Rectal smooth muscle tissue (tissue), 1 donor: ENCODE measurements at regions not wholly inside any gene's neighbourhood (a gene's known extent, or its start where the extent isn't known, plus 50 kb on each side); places are given as distances from the start of the nearest gene placed in this dataset.

Experiments
- H3K27ac ChIP-seq: one replicate; pipeline ENCODE4 v1.7.0; 2013; ENCODE audit warnings: low read depth, low read length, inconsistent platforms
- H3K27me3 ChIP-seq: one replicate; pipeline ENCODE4 v1.7.0; 2013; ENCODE audit warnings: low read length; ENCODE audit not compliant: control insufficient read depth, insufficient read depth
- H3K36me3 ChIP-seq: one replicate; pipeline ENCODE4 v1.7.0; 2013; ENCODE audit warnings: low read length; ENCODE audit not compliant: control insufficient read depth, insufficient read depth
- H3K4me1 ChIP-seq: one replicate; pipeline ENCODE4 v1.7.0; 2013; ENCODE audit warnings: low read length; ENCODE audit not compliant: control insufficient read depth, insufficient read depth
- H3K4me3 ChIP-seq: one replicate; pipeline ENCODE4 v1.7.0; 2013; ENCODE audit warnings: low read length
- H3K9ac ChIP-seq: one replicate; pipeline ENCODE4 v1.7.0; 2013; ENCODE audit warnings: low read length

- peaks cover 2% of the 10 kb centered on the region for H3K4me1 ChIP-seq
- no peak overlapping the region for H3K27ac ChIP-seq
- H3K27me3 ChIP-seq, result no peaks in the 10 kb centered on the region
- H3K36me3 ChIP-seq, result no peaks in the 10 kb centered on the region
- no peak overlapping the region for H3K4me3 ChIP-seq
- H3K9ac ChIP-seq, result no peak overlapping the region
Measured at GRCh38 chr10:33412241-33412640, 77.8 kb upstream of the NRP1 start.

GRCh38 chr10:33410860-33411234 is 76.4 kb upstream of the NRP1 start:
- no peak overlapping the region for H3K4me3 ChIP-seq
- peaks cover 2% of the 10 kb centered on the region for H3K4me1 ChIP-seq
- no peak overlapping the region for H3K9ac ChIP-seq
- H3K27me3 ChIP-seq, result no peaks in the 10 kb centered on the region
- H3K36me3 ChIP-seq, result no peaks in the 10 kb centered on the region
- no peak overlapping the region for H3K27ac ChIP-seq

- H3K9ac ChIP-seq, result no peak overlapping the region
- peaks cover 2% of the 10 kb centered on the region for H3K4me1 ChIP-seq
- H3K27ac ChIP-seq, result no peak overlapping the region
- no peaks in the 10 kb centered on the region for H3K36me3 ChIP-seq
- no peak overlapping the region for H3K4me3 ChIP-seq
- no peaks in the 10 kb centered on the region for H3K27me3 ChIP-seq
Measured at GRCh38 chr10:33410096-33410859, 75.8 kb upstream of the NRP1 start.

- no peaks in the 10 kb centered on the region for H3K36me3 ChIP-seq
- no peak overlapping the region for H3K9ac ChIP-seq
- H3K27ac ChIP-seq, result no peak overlapping the region
- H3K4me1 ChIP-seq, result no peaks in the 10 kb centered on the region
- H3K27me3 ChIP-seq, result no peaks in the 10 kb centered on the region
- no peak overlapping the region for H3K4me3 ChIP-seq
Measured at GRCh38 chr10:33406596-33406995, 72.1 kb upstream of the NRP1 start.

GRCh38 chr10:33402220-33403073 is 68.0 kb upstream of the NRP1 start:
- Histone ChIP-seq H3K27me3 (no peaks in the 10 kb centered on the region), H3K9ac (no peak overlapping the region), H3K4me3 (no peak overlapping the region), H3K27ac (no peak overlapping the region), H3K36me3 (no peaks in the 10 kb centered on the region), H3K4me1 (no peaks in the 10 kb centered on the region)

- Histone ChIP-seq H3K4me3 (no peak overlapping the region), H3K27ac (no peak overlapping the region), H3K9ac (no peak overlapping the region), H3K4me1 (no peaks in the 10 kb centered on the region), H3K27me3 (no peaks in the 10 kb centered on the region), H3K36me3 (no peaks in the 10 kb centered on the region)
Measured at GRCh38 chr10:33401300-33401699, 66.8 kb upstream of the NRP1 start.

GRCh38 chr10:33398796-33399195 is 64.3 kb upstream of the NRP1 start:
- H3K9ac ChIP-seq, result no peak overlapping the region
- H3K27ac ChIP-seq, result no peak overlapping the region
- H3K27me3 ChIP-seq, result no peaks in the 10 kb centered on the region
- no peaks in the 10 kb centered on the region for H3K4me1 ChIP-seq
- H3K36me3 ChIP-seq, result no peaks in the 10 kb centered on the region
- no peak overlapping the region for H3K4me3 ChIP-seq

GRCh38 chr10:33396938-33397337 is 62.5 kb upstream of the NRP1 start:
- Histone ChIP-seq H3K4me1 (no peaks in the 10 kb centered on the region), H3K36me3 (no peaks in the 10 kb centered on the region), H3K9ac (no peak overlapping the region), H3K27me3 (no peaks in the 10 kb centered on the region), H3K27ac (no peak overlapping the region), H3K4me3 (no peak overlapping the region)

- Histone ChIP-seq H3K27ac (no peak overlapping the region), H3K4me1 (no peaks in the 10 kb centered on the region), H3K4me3 (no peak overlapping the region), H3K27me3 (no peaks in the 10 kb centered on the region), H3K36me3 (no peaks in the 10 kb centered on the region), H3K9ac (no peak overlapping the region)
Measured at GRCh38 chr10:33396279-33396678, 61.8 kb upstream of the NRP1 start.

GRCh38 chr10:33395201-33395600 is 60.7 kb upstream of the NRP1 start:
- no peak overlapping the region for H3K27ac ChIP-seq
- H3K9ac ChIP-seq, result no peak overlapping the region
- no peaks in the 10 kb centered on the region for H3K27me3 ChIP-seq
- H3K4me3 ChIP-seq, result no peak overlapping the region
- no peaks in the 10 kb centered on the region for H3K4me1 ChIP-seq
- no peaks in the 10 kb centered on the region for H3K36me3 ChIP-seq

GRCh38 chr10:33392706-33393105 is 58.2 kb upstream of the NRP1 start:
- Histone ChIP-seq H3K36me3 (no peaks in the 10 kb centered on the region), H3K27ac (no peak overlapping the region), H3K9ac (no peak overlapping the region), H3K27me3 (no peaks in the 10 kb centered on the region), H3K4me3 (no peak overlapping the region), H3K4me1 (no peaks in the 10 kb centered on the region)

GRCh38 chr10:33391611-33392465 is 57.4 kb upstream of the NRP1 start:
- Histone ChIP-seq H3K4me3 (no peak overlapping the region), H3K27ac (no peak overlapping the region), H3K9ac (no peak overlapping the region), H3K27me3 (no peaks in the 10 kb centered on the region), H3K4me1 (no peaks in the 10 kb centered on the region), H3K36me3 (no peaks in the 10 kb centered on the region)
